Ovary (tissue), 3 donors: ENCODE measurements at regions not wholly inside any gene's neighbourhood (a gene's known extent, or its start where the extent isn't known, plus 50 kb on each side); places are given as distances from the start of the nearest gene placed in this dataset.

Source experiments
- EP300 ChIP-seq: sonication (generic); formaldehyde crosslinking; IDR thresholded peaks from one replicate; pipeline ENCODE4 v1.6.1; 2017; ENCODE audit warnings: antibody characterized with exemption
- POLR2A ChIP-seq: fragments of 450-650 bp; IDR thresholded peaks from one replicate; pipeline ENCODE4 v1.6.1; 2017; ENCODE audit warnings: antibody characterized with exemption, mild to moderate bottlenecking, moderate library complexity
- TF ChIP-seq, protein P1 (sequence below), 3 donors: fragments of 450-650 bp in 2 of 3; fragments of 200-600 bp in 1 of 3; IDR thresholded peaks; one replicate each; pipeline versions ENCODE4 v1.5.1 to v1.8.0; 2016 to 2022; ENCODE audit warnings: antibody characterized with exemption in 3 of 3, mild to moderate bottlenecking in 1 of 3
- donor health status: DM: no; HTN: no; CAD: no.

DNA sequence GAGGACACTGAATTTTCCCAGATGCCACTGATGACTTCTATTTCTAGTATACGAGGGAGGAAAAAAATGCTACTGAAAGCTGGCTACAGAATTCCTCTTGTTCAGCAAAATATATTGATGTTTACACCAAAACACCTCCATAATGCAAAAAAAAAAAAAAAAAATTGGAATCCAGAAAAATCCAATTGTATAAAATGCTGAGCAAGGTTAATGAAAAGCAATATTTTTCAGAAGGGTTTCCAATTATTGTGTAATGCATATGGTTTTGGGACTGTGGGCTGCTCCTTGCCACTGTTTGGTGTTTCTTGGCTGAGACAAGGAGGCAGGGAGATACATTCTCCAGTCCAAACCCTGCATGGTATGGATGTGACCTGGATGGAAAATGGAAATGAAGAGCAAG, 83.8 kb downstream of the LSM5 start:
- TF ChIP-seq, protein P1, sequence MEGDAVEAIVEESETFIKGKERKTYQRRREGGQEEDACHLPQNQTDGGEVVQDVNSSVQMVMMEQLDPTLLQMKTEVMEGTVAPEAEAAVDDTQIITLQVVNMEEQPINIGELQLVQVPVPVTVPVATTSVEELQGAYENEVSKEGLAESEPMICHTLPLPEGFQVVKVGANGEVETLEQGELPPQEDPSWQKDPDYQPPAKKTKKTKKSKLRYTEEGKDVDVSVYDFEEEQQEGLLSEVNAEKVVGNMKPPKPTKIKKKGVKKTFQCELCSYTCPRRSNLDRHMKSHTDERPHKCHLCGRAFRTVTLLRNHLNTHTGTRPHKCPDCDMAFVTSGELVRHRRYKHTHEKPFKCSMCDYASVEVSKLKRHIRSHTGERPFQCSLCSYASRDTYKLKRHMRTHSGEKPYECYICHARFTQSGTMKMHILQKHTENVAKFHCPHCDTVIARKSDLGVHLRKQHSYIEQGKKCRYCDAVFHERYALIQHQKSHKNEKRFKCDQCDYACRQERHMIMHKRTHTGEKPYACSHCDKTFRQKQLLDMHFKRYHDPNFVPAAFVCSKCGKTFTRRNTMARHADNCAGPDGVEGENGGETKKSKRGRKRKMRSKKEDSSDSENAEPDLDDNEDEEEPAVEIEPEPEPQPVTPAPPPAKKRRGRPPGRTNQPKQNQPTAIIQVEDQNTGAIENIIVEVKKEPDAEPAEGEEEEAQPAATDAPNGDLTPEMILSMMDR (IDR thresholded peaks at IDR 0.05) = no peak
- TF ChIP-seq POLR2A (no peak), EP300 (no peak)
